Lower leg skin (tissue), 4 donors: ENCODE measurements at regions not wholly inside any gene's neighbourhood (a gene's known extent, or its start where the extent isn't known, plus 50 kb on each side); places are given as distances from the start of the nearest gene placed in this dataset.

Source experiments
- DNase-seq, 2 donors: peaks; one replicate each; pipeline ENCODE4 v3.0.0-alpha.2; 2019; ENCODE audit warnings: low spot score in 2 of 2
- H3K4me3 ChIP-seq: fragments of 200-600 bp; sonication (generic); 2 replicates; pipeline ENCODE4 v1.5.1; 2017; ENCODE audit warnings: mild to moderate bottlenecking, low read depth; ENCODE audit not compliant: poor library complexity, severe bottlenecking
- CTCF ChIP-seq, 3 donors: fragments of 450-650 bp; IDR thresholded peaks; one replicate each; pipeline ENCODE4 v1.5.1; 2016; ENCODE audit warnings: antibody characterized with exemption in 3 of 3, mild to moderate bottlenecking in 3 of 3, moderate library complexity in 2 of 3
- POLR2A ChIP-seq, 2 donors: fragments of 450-650 bp; IDR thresholded peaks; one replicate each; pipeline ENCODE4 v1.6.1; 2016 to 2017; ENCODE audit warnings: antibody characterized with exemption in 2 of 2, mild to moderate bottlenecking in 1 of 2, moderate library complexity in 1 of 2
- WGBS, 2 donors: methylation state at CpG; one replicate each; pipeline ENCODE4 v1.1.5; 2018; 5-methylcytosine and 5-hydroxymethylcytosine counted together
- intact Hi-C: fragments of 100-400 bp; cut with DNase I; formaldehyde crosslinking; loops from one replicate; pipeline ENCODE4 v1.15.0; 2023; ENCODE audit warnings: low total_unique reads

- 80 to 86% methylated on average over 1 of the region's 1 CpG for WGBS, 2 donors
- no peak for DNase-seq
- no peak overlapping the region for H3K4me3 ChIP-seq
- TF ChIP-seq CTCF (IDR thresholded peaks at IDR 0.05), result no peak
- TF ChIP-seq POLR2A (IDR thresholded peaks at IDR 0.05), result no peak
- intact Hi-C loops, result no loop called here
Observed at GRCh38 chr1:199898654-199899053, 128.9 kb upstream of the NR5A2 start.

DNA sequence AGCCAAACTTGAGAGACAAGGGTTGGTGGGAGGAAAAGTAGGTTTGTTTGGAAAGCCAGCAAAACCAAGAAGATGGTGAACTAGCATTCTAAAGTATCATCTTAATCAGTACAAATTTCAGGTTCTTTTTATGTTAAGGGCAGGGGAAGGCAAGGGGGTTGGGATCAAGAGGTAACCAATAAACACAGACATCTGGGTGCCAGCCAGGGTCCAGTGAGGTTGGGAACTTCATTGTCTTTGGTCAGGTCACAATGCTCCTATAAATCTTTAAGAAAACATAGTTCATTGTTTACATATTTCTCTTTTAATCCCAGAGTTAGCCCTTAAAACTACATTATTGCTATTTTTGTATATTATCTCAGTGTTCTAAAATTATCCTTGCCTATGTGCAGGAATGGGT is 126.2 kb upstream of the NR5A2 start:
- TF ChIP-seq CTCF (IDR thresholded peaks at IDR 0.05), result no peak
- no peak for TF ChIP-seq POLR2A (IDR thresholded peaks at IDR 0.05)
- intact Hi-C loops, result no loop called here
- H3K4me3 ChIP-seq, result no peak overlapping the region

GRCh38 chr1:199907361-199907760 is 120.1 kb upstream of the NR5A2 start:
- TF ChIP-seq CTCF (IDR thresholded peaks at IDR 0.05) (no peak), POLR2A (IDR thresholded peaks at IDR 0.05) (no peak)
- no peak for DNase-seq
- H3K4me3 ChIP-seq, result no peak overlapping the region
- intact Hi-C loops, result no loop called here
- 55 to 60% methylated on average over 2 of the region's 2 CpGs for WGBS, 2 donors

More for the DNA sequence above, 126.2 kb upstream of the NR5A2 start:
- no peak for DNase-seq

DNA sequence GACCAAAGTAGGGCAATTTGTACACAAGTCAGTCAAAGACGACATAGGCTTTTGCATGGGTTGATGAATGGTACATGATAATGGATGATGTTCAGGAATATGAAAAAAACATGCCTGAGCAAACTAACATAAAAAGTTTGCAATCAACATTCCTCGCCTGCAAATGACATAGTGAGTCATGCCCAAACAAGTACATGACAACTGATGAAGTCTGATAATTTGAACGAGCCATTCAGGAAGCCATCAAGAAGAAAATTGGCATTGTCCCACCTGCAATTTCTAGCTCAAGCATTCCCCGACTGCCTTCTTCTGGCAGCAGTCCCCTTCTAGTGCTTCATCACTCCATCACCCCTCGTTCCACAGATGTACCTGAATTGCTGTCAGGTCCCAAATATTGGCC is 118.4 kb upstream of the NR5A2 start:
- intact Hi-C loops, result no loop called here
- WGBS, 2 donors, result 43 to 47% methylated on average over 5 of the region's 5 CpGs

GRCh38 chr1:199913318-199913717 is 114.2 kb upstream of the NR5A2 start:
- H3K4me3 ChIP-seq, result no peak overlapping the region
- intact Hi-C loops, result no loop called here
- DNase-seq, result no peak
- WGBS, 2 donors, result 48 to 55% methylated on average over 3 of the region's 3 CpGs
- TF ChIP-seq CTCF (IDR thresholded peaks at IDR 0.05), result no peak
- no peak for TF ChIP-seq POLR2A (IDR thresholded peaks at IDR 0.05)

More for the DNA sequence above, 118.4 kb upstream of the NR5A2 start:
- H3K4me3 ChIP-seq, result no peak overlapping the region
- TF ChIP-seq CTCF (IDR thresholded peaks at IDR 0.05) (no peak), POLR2A (IDR thresholded peaks at IDR 0.05) (no peak)
- DNase-seq, result no peak

GRCh38 chr1:199914546-199914945 is 113.0 kb upstream of the NR5A2 start:
- no peak for DNase-seq
- H3K4me3 ChIP-seq, result no peak overlapping the region
- intact Hi-C loops, result no loop called here
- no peak for TF ChIP-seq POLR2A (IDR thresholded peaks at IDR 0.05)
- no peak for TF ChIP-seq CTCF (IDR thresholded peaks at IDR 0.05)
- 63 to 81% methylated on average over 5 of the region's 5 CpGs for WGBS, 2 donors
